GM18520 (cell line): ENCODE measurements at regions not wholly inside any gene's neighbourhood (a gene's known extent, or its start where the extent isn't known, plus 50 kb on each side); places are given as distances from the start of the nearest gene placed in this dataset.

Experiments
- ATAC-seq: cut with Tn5 transposase; IDR thresholded peaks from one replicate; pipeline ENCODE4 v1.9.1; 2021; ENCODE audit not compliant: unreplicated experiment

- no peak for ATAC-seq
Observed at GRCh38 chr6:14365393-14365792, 247.8 kb downstream of the CD83 start.

- no peak for ATAC-seq
Observed at GRCh38 chr6:14366315-14366714, 248.7 kb downstream of the CD83 start.

- ATAC-seq, result no peak
Observed at GRCh38 chr6:14366872-14367271, 249.3 kb downstream of the CD83 start.

- no peak for ATAC-seq
Observed at GRCh38 chr6:14367296-14367695, 249.7 kb downstream of the CD83 start.

- no peak for ATAC-seq
Observed at GRCh38 chr6:14369717-14370116, 252.1 kb downstream of the CD83 start.

- no peak for ATAC-seq
Observed at GRCh38 chr6:14371530-14371929, 254.0 kb downstream of the CD83 start.

- no peak for ATAC-seq
Observed at GRCh38 chr6:14372734-14373489, 255.3 kb downstream of the CD83 start.

GRCh38 chr6:14373648-14374437 lies 256.3 kb downstream of the CD83 start:
- ATAC-seq, result no peak

GRCh38 chr6:14375930-14376329 lies 258.4 kb downstream of the CD83 start:
- ATAC-seq, result no peak

- no peak for ATAC-seq
Observed at GRCh38 chr6:14379568-14379967, 262.0 kb downstream of the CD83 start.

- ATAC-seq, result no peak
Observed at GRCh38 chr6:14380086-14380820, 262.7 kb downstream of the CD83 start.

GRCh38 chr6:14380901-14381828 lies 263.6 kb downstream of the CD83 start:
- no peak for ATAC-seq

- ATAC-seq, result no peak
Observed at GRCh38 chr6:14381829-14382677, 264.5 kb downstream of the CD83 start.

GRCh38 chr6:14382678-14383236 lies 265.2 kb downstream of the CD83 start:
- ATAC-seq, result no peak

- ATAC-seq, result no peak
Observed at GRCh38 chr6:14383393-14384174, 266.0 kb downstream of the CD83 start.

GRCh38 chr6:14384175-14384949 lies 266.8 kb downstream of the CD83 start:
- no peak for ATAC-seq

GRCh38 chr6:14386263-14386662 lies 268.7 kb downstream of the CD83 start:
- ATAC-seq, result no peak

GRCh38 chr6:14386668-14387067 lies 269.1 kb downstream of the CD83 start:
- ATAC-seq, result no peak
